Activated naive CD8-positive, alpha-beta T cell treated with anti-CD3 and anti-CD28 coated beads, Interleukin-2, amount 50 U/mL, for 24 hours (primary cell): ENCODE measurements at regions not wholly inside any gene's neighbourhood (a gene's known extent, or its start where the extent isn't known, plus 50 kb on each side); places are given as distances from the start of the nearest gene placed in this dataset.
A peak's percentile ranks its signal among the peaks of the same experiment; 100 is the strongest.

Experiments
- ATAC-seq: fragments of 150-1000 bp; cut with Tn5 transposase; one replicate; pipeline ENCODE4 v1.10.0; 2021
- DNase-seq: peaks from one replicate; pipeline ENCODE4 v3.0.0; 2021
- H3K27ac Mint-ChIP-seq: one replicate; pipeline ENCODE4 v1.8.0; 2021; ENCODE audit warnings: mild to moderate bottlenecking, mixed read lengths
- H3K27me3 Mint-ChIP-seq: one replicate; pipeline ENCODE4 v1.8.0; 2021; ENCODE audit warnings: mixed read lengths
- H3K36me3 Mint-ChIP-seq: one replicate; pipeline ENCODE4 v1.8.0; 2021; ENCODE audit warnings: low read depth, mixed read lengths
- H3K4me1 Mint-ChIP-seq: one replicate; pipeline ENCODE4 v1.8.0; 2021; ENCODE audit warnings: mixed read lengths
- H3K4me3 Mint-ChIP-seq: one replicate; pipeline ENCODE4 v1.8.0; 2021; ENCODE audit warnings: mild to moderate bottlenecking, moderate library complexity, mixed read lengths
- H3K9me3 Mint-ChIP-seq: one replicate; pipeline ENCODE4 v1.8.0; 2021; ENCODE audit warnings: mixed read lengths

GRCh38 chr5:74252044-74252443, 388.5 kb downstream of the ENC1 start:
- Mint-ChIP-seq H3K27me3 (peaks cover 19% of the 10 kb centered on the region), H3K36me3 (no peaks in the 10 kb centered on the region), H3K4me3 (no peak overlapping the region), H3K27ac (no peak overlapping the region), H3K4me1 (no peaks in the 10 kb centered on the region), H3K9me3 (no peaks in the 10 kb centered on the region)
- ATAC-seq, result no peak
- DNase-seq, result no peak

- Mint-ChIP-seq H3K4me3 (no peak overlapping the region), H3K27ac (no peak overlapping the region), H3K4me1 (no peaks in the 10 kb centered on the region), H3K27me3 (peaks cover 19% of the 10 kb centered on the region), H3K36me3 (no peaks in the 10 kb centered on the region), H3K9me3 (no peaks in the 10 kb centered on the region)
- ATAC-seq, result no peak
- no peak for DNase-seq
Observed at GRCh38 chr5:74251141-74252035, 389.1 kb downstream of the ENC1 start.

- DNase-seq, result no peak
- Mint-ChIP-seq H3K36me3 (no peaks in the 10 kb centered on the region), H3K27ac (no peak overlapping the region), H3K4me3 (no peak overlapping the region), H3K27me3 (peaks cover 19% of the 10 kb centered on the region), H3K9me3 (no peaks in the 10 kb centered on the region), H3K4me1 (no peaks in the 10 kb centered on the region)
- ATAC-seq, result no peak
Observed at GRCh38 chr5:74250304-74251102, 390.0 kb downstream of the ENC1 start.

- ATAC-seq (no peak), DNase-seq (no peak)
- Mint-ChIP-seq H3K27ac (no peak overlapping the region), H3K36me3 (no peaks in the 10 kb centered on the region), H3K4me3 (no peak overlapping the region), H3K9me3 (no peaks in the 10 kb centered on the region), H3K4me1 (no peaks in the 10 kb centered on the region), H3K27me3 (peaks cover 19% of the 10 kb centered on the region)
Observed at GRCh38 chr5:74248576-74248975, 392.0 kb downstream of the ENC1 start.

GRCh38 chr5:74244406-74244805, 396.1 kb downstream of the ENC1 start:
- no peak overlapping the region for H3K27ac Mint-ChIP-seq
- H3K36me3 Mint-ChIP-seq, result no peaks in the 10 kb centered on the region
- peaks cover 17% of the 10 kb centered on the region for H3K27me3 Mint-ChIP-seq
- H3K4me1 Mint-ChIP-seq, result no peaks in the 10 kb centered on the region
- no peak for ATAC-seq
- H3K9me3 Mint-ChIP-seq, result no peaks in the 10 kb centered on the region
- H3K4me3 Mint-ChIP-seq, result no peak overlapping the region
- DNase-seq, result no peak

- Mint-ChIP-seq H3K9me3 (no peaks in the 10 kb centered on the region), H3K4me1 (no peaks in the 10 kb centered on the region), H3K36me3 (no peaks in the 10 kb centered on the region), H3K27ac (no peak overlapping the region), H3K27me3 (peaks cover 15% of the 10 kb centered on the region), H3K4me3 (no peak overlapping the region)
- DNase-seq, result no peak
- no peak for ATAC-seq
Observed at GRCh38 chr5:74243634-74244033, 396.9 kb downstream of the ENC1 start.

GRCh38 chr5:74242516-74242915, 398.0 kb downstream of the ENC1 start:
- peaks cover 7% of the 10 kb centered on the region for H3K27me3 Mint-ChIP-seq
- ATAC-seq (no peak), DNase-seq (no peak)
- H3K27ac Mint-ChIP-seq, result no peak overlapping the region
- no peaks in the 10 kb centered on the region for H3K4me1 Mint-ChIP-seq
- H3K36me3 Mint-ChIP-seq, result no peaks in the 10 kb centered on the region
- no peaks in the 10 kb centered on the region for H3K9me3 Mint-ChIP-seq
- H3K4me3 Mint-ChIP-seq, result no peak overlapping the region

GRCh38 chr5:74241751-74242140, 398.8 kb downstream of the ENC1 start:
- ATAC-seq (no peak), DNase-seq (no peak)
- Mint-ChIP-seq H3K27me3 (peaks cover 2% of the 10 kb centered on the region), H3K27ac (no peak overlapping the region), H3K4me3 (no peak overlapping the region), H3K36me3 (no peaks in the 10 kb centered on the region), H3K4me1 (no peaks in the 10 kb centered on the region), H3K9me3 (no peaks in the 10 kb centered on the region)

- Mint-ChIP-seq H3K27ac (no peak overlapping the region), H3K4me1 (no peaks in the 10 kb centered on the region), H3K36me3 (no peaks in the 10 kb centered on the region), H3K4me3 (no peak overlapping the region), H3K27me3 (peaks cover 2% of the 10 kb centered on the region), H3K9me3 (no peaks in the 10 kb centered on the region)
- DNase-seq (no peak), ATAC-seq (peak; percentile 28)
Observed at GRCh38 chr5:74240783-74241750, 399.5 kb downstream of the ENC1 start.

- H3K36me3 Mint-ChIP-seq, result no peaks in the 10 kb centered on the region
- peaks cover 3% of the 10 kb centered on the region for H3K27me3 Mint-ChIP-seq
- no peak overlapping the region for H3K4me3 Mint-ChIP-seq
- no peaks in the 10 kb centered on the region for H3K4me1 Mint-ChIP-seq
- H3K27ac Mint-ChIP-seq, result no peak overlapping the region
- H3K9me3 Mint-ChIP-seq, result no peaks in the 10 kb centered on the region
- ATAC-seq, result no peak
- DNase-seq, result no peak
Observed at GRCh38 chr5:74239261-74239660, 401.3 kb downstream of the ENC1 start.

- Mint-ChIP-seq H3K4me1 (peaks cover under 1% of the 10 kb centered on the region), H3K27me3 (peaks cover 10% of the 10 kb centered on the region), H3K36me3 (no peaks in the 10 kb centered on the region), H3K9me3 (peaks cover 1% of the 10 kb centered on the region), H3K27ac (no peak overlapping the region), H3K4me3 (no peak overlapping the region)
- DNase-seq (no peak), ATAC-seq (no peak)
Observed at GRCh38 chr5:74237571-74238145, 402.9 kb downstream of the ENC1 start.

- Mint-ChIP-seq H3K27me3 (peaks cover 14% of the 10 kb centered on the region), H3K4me1 (peaks cover 7% of the 10 kb centered on the region), H3K9me3 (peaks cover 4% of the 10 kb centered on the region), H3K4me3 (no peak overlapping the region), H3K27ac (no peak overlapping the region), H3K36me3 (no peaks in the 10 kb centered on the region)
- ATAC-seq, result no peak
- DNase-seq, result no peak
Observed at GRCh38 chr5:74235552-74235951, 405.0 kb downstream of the ENC1 start.

- Mint-ChIP-seq H3K4me1 (peaks cover 7% of the 10 kb centered on the region), H3K36me3 (no peaks in the 10 kb centered on the region), H3K27me3 (peaks cover 14% of the 10 kb centered on the region), H3K4me3 (no peak overlapping the region), H3K9me3 (peaks cover 9% of the 10 kb centered on the region), H3K27ac (no peak overlapping the region)
- no peak for DNase-seq
- ATAC-seq, result no peak
Observed at GRCh38 chr5:74233571-74233970, 407.0 kb downstream of the ENC1 start.

GRCh38 chr5:74233091-74233490, 407.4 kb downstream of the ENC1 start:
- H3K36me3 Mint-ChIP-seq, result no peaks in the 10 kb centered on the region
- H3K27ac Mint-ChIP-seq, result no peak overlapping the region
- H3K27me3 Mint-ChIP-seq, result peaks cover 15% of the 10 kb centered on the region
- peaks cover 7% of the 10 kb centered on the region for H3K4me1 Mint-ChIP-seq
- no peak overlapping the region for H3K4me3 Mint-ChIP-seq
- H3K9me3 Mint-ChIP-seq, result peaks cover 9% of the 10 kb centered on the region
- no peak for DNase-seq
- ATAC-seq, result no peak
